Hematopoietic multipotent progenitor cell treated with erythropoietin and hydrocortisone succinate and interleukin-3 and kit ligand, for 4 days (in vitro differentiated cells): ENCODE measurements at regions not wholly inside any gene's neighbourhood (a gene's known extent, or its start where the extent isn't known, plus 50 kb on each side); places are given as distances from the start of the nearest gene placed in this dataset.
A peak's percentile ranks its signal among the peaks of the same experiment; 100 is the strongest.
"Not testable (repeated sequence)": the region's sequence is repeated elsewhere in the genome, so short reads cannot be mapped to it uniquely, and the experiment has no call there.

Source experiments
- DNase-seq: peaks from one replicate; pipeline ENCODE4 v3.0.0-alpha.2; 2015

GRCh38 chr4:27123123-27123768, 262.6 kb downstream of the STIM2 start:
- no peak for DNase-seq

- no peak for DNase-seq
Measured at GRCh38 chr4:27123769-27124124, 263.1 kb downstream of the STIM2 start.

GRCh38 chr4:27126895-27127294, 266.3 kb downstream of the STIM2 start:
- not testable (repeated sequence) for DNase-seq

GRCh38 chr4:27128443-27128842, 267.8 kb downstream of the STIM2 start:
- DNase-seq = no peak

GRCh38 chr4:27129871-27130366, 269.3 kb downstream of the STIM2 start:
- no peak for DNase-seq

GRCh38 chr4:27132497-27132896, 271.9 kb downstream of the STIM2 start:
- no peak for DNase-seq

GRCh38 chr4:27140486-27140885, 279.8 kb downstream of the STIM2 start:
- no peak for DNase-seq

- no peak for DNase-seq
Measured at GRCh38 chr4:27141530-27141929, 280.9 kb downstream of the STIM2 start.

GRCh38 chr4:27142841-27143240, 282.2 kb downstream of the STIM2 start:
- no peak for DNase-seq

- no peak for DNase-seq
Measured at GRCh38 chr4:27145597-27145996, 285.0 kb downstream of the STIM2 start.

- no peak for DNase-seq
Measured at GRCh38 chr4:27148211-27148895, 287.7 kb downstream of the STIM2 start.

- no peak for DNase-seq
Measured at GRCh38 chr4:27149541-27150212, 289.0 kb downstream of the STIM2 start.

- no peak for DNase-seq
Measured at GRCh38 chr4:27152703-27153102, 292.1 kb downstream of the STIM2 start.

GRCh38 chr4:27154706-27155105, 294.1 kb downstream of the STIM2 start:
- DNase-seq = peak; percentile 62

GRCh38 chr4:27161191-27161590, 300.6 kb downstream of the STIM2 start:
- DNase-seq = no peak

GRCh38 chr4:27168783-27169182, 308.1 kb downstream of the STIM2 start:
- no peak for DNase-seq

GRCh38 chr4:27173280-27173679, 312.6 kb downstream of the STIM2 start:
- no peak for DNase-seq

- peak; percentile 33 for DNase-seq
Measured at GRCh38 chr4:27176400-27176799, 315.8 kb downstream of the STIM2 start.

GRCh38 chr4:27176881-27177280, 316.2 kb downstream of the STIM2 start:
- no peak for DNase-seq

- DNase-seq = no peak
Measured at GRCh38 chr4:27178061-27178460, 317.4 kb downstream of the STIM2 start.

- DNase-seq = no peak
Measured at GRCh38 chr4:27181693-27182092, 321.1 kb downstream of the STIM2 start.

- no peak for DNase-seq
Measured at GRCh38 chr4:27182211-27182610, 321.6 kb downstream of the STIM2 start.

- no peak for DNase-seq
Measured at GRCh38 chr4:27184508-27185155, 324.0 kb downstream of the STIM2 start.

GRCh38 chr4:27186710-27187109, 326.1 kb downstream of the STIM2 start:
- DNase-seq = no peak
